RWPE2 (cell line): ENCODE measurements at regions not wholly inside any gene's neighbourhood (a gene's known extent, or its start where the extent isn't known, plus 50 kb on each side); places are given as distances from the start of the nearest gene placed in this dataset.

Experiments used
- ATAC-seq: fragments of 200-7000 bp; cut with Tn5 transposase; 3 replicates; pipeline ENCODE4 v1.9.1; 2021; ENCODE audit warnings: low read depth
- DNase-seq: peaks from one replicate; pipeline ENCODE4 v3.0.0-alpha.2; 2020; ENCODE audit warnings: low spot score
- H3K27ac ChIP-seq: fragments of 450-650 bp; 2 replicates; pipeline ENCODE4 v1.5.1; 2017; ENCODE audit warnings: mild to moderate bottlenecking; ENCODE audit not compliant: poor library complexity, severe bottlenecking
- H3K27me3 ChIP-seq: fragments of 250-450 bp; sonication (Bioruptor Pico); 2 replicates; pipeline ENCODE4 v1.5.1; 2021; ENCODE audit warnings: mild to moderate bottlenecking, moderate library complexity; ENCODE audit not compliant: insufficient read depth, poor library complexity, severe bottlenecking
- H3K36me3 ChIP-seq: fragments of 250-450 bp; sonication (Bioruptor Pico); 2 replicates; pipeline ENCODE4 v1.5.1; 2020; ENCODE audit warnings: low read depth, mild to moderate bottlenecking, moderate library complexity
- H3K4me1 ChIP-seq: fragments of 250-450 bp; sonication (Bioruptor Pico); 2 replicates; pipeline ENCODE4 v1.5.1; 2021; ENCODE audit warnings: mild to moderate bottlenecking, moderate library complexity; ENCODE audit not compliant: insufficient read depth, poor library complexity, severe bottlenecking
- H3K4me3 ChIP-seq: fragments of 250-450 bp; sonication (Bioruptor Pico); 2 replicates; pipeline ENCODE4 v1.5.1; 2021; ENCODE audit warnings: mild to moderate bottlenecking, moderate library complexity; ENCODE audit not compliant: severe bottlenecking
- H3K9me3 ChIP-seq: fragments of 250-450 bp; sonication (Bioruptor Pico); 2 replicates; pipeline ENCODE4 v1.5.1; 2021; ENCODE audit warnings: mild to moderate bottlenecking, moderate library complexity; ENCODE audit not compliant: severe bottlenecking
- CTCF ChIP-seq: fragments of 450-650 bp; IDR thresholded peaks from one replicate; pipeline ENCODE4 v1.5.1; 2017; ENCODE audit warnings: mild to moderate bottlenecking, moderate library complexity; ENCODE audit not compliant: poor library complexity, severe bottlenecking

- ATAC-seq, result peak; percentile 37; the same call in 2 of the 3 replicates
- TF ChIP-seq CTCF, result no peak
Observed at GRCh38 chr16:35296962-35297653, 1837.7 kb downstream of the TP53TG3F start.

GRCh38 chr16:35298460-35299243, 1839.2 kb downstream of the TP53TG3F start:
- DNase-seq, result no peak
- H3K4me1 ChIP-seq, result peaks cover 11% of the 10 kb centered on the region
- no peaks in the 10 kb centered on the region for H3K27me3 ChIP-seq
- H3K36me3 ChIP-seq, result no peaks in the 10 kb centered on the region
- H3K9me3 ChIP-seq, result no peaks in the 10 kb centered on the region
- H3K27ac ChIP-seq, result peak overlapping the region; percentile 14
- ATAC-seq, result peak; percentile 58
- H3K4me3 ChIP-seq, result no peak overlapping the region
- no peak for TF ChIP-seq CTCF

More at GRCh38 chr16:35296962-35297653, 1837.7 kb downstream of the TP53TG3F start:
- Histone ChIP-seq H3K27ac (no peak overlapping the region), H3K4me1 (peaks cover 11% of the 10 kb centered on the region), H3K4me3 (no peak overlapping the region), H3K36me3 (no peaks in the 10 kb centered on the region), H3K27me3 (no peaks in the 10 kb centered on the region), H3K9me3 (no peaks in the 10 kb centered on the region)
- no peak for DNase-seq

- TF ChIP-seq CTCF, result no peak
- ATAC-seq, result no peak
- DNase-seq, result no peak
- Histone ChIP-seq H3K4me3 (no peak overlapping the region), H3K9me3 (no peaks in the 10 kb centered on the region), H3K36me3 (no peaks in the 10 kb centered on the region), H3K27me3 (no peaks in the 10 kb centered on the region), H3K27ac (no peak overlapping the region), H3K4me1 (peaks cover 37% of the 10 kb centered on the region)
Observed at GRCh38 chr16:35302859-35303258, 1843.4 kb downstream of the TP53TG3F start.

GRCh38 chr16:35305476-35305875, 1846.1 kb downstream of the TP53TG3F start:
- DNase-seq, result no peak
- H3K36me3 ChIP-seq, result no peaks in the 10 kb centered on the region
- H3K27ac ChIP-seq, result peak overlapping the region; percentile 59
- no peak for TF ChIP-seq CTCF
- no peak overlapping the region for H3K4me3 ChIP-seq
- no peaks in the 10 kb centered on the region for H3K27me3 ChIP-seq
- peaks cover 27% of the 10 kb centered on the region for H3K4me1 ChIP-seq
- no peaks in the 10 kb centered on the region for H3K9me3 ChIP-seq
- peak; percentile 85 for ATAC-seq
